GM21717 (cell line): ENCODE measurements at regions not wholly inside any gene's neighbourhood (a gene's known extent, or its start where the extent isn't known, plus 50 kb on each side); places are given as distances from the start of the nearest gene placed in this dataset.
"Not testable (repeated sequence)": the region's sequence is repeated elsewhere in the genome, so short reads cannot be mapped to it uniquely, and the experiment has no call there.

Experiments
- ATAC-seq: cut with Tn5 transposase; IDR thresholded peaks from one replicate; pipeline ENCODE4 v1.9.1; 2021; ENCODE audit warnings: mild to moderate bottlenecking, moderate library complexity; ENCODE audit not compliant: unreplicated experiment

DNA sequence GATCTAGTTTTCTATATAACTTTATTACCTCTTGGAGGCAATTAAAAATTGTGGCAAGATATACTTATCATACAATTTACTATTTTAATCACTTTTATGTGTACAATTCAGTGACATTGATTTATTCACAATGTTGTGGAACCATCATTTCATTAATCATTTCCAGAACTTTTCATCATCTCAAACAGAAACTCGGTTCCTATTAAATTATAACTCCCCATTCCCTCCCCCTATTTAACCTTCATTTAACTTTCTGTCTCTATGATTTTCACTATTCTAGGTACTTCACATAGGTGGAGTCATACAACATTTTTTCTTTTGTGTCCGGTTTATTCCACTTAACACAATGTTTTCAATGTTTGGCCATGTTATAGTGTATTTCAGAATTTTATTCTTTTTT, 252.8 kb downstream of the REEP3 start:
- no peak for ATAC-seq

DNA sequence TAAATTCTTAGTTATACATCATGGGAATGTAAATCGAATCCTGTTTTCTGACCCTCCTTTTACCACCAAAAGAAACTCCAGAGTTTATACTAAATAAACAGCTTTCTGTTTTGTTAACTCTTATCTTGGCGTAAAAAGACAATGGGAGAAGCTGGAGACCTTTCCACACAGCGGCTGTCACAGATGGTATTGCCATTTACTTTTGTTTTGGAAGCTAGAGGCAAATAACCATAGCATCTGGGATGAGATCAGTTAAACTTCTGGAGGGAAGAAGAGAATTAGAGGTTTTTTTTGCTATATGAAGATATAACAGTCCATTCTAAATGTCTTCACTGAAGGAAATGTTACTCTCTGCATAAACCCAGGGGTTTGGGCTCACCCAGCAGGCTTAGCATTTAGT, 258.9 kb downstream of the REEP3 start:
- ATAC-seq = no peak

- ATAC-seq = no peak
Measured at GRCh38 chr10:63781226-63781625, 260.0 kb downstream of the REEP3 start.

GRCh38 chr10:63783882-63784281, 262.7 kb downstream of the REEP3 start:
- no peak for ATAC-seq

- no peak for ATAC-seq
Measured at GRCh38 chr10:63788152-63788821, 267.1 kb downstream of the REEP3 start.

- ATAC-seq = no peak
Measured at GRCh38 chr10:63795094-63795860, 274.1 kb downstream of the REEP3 start.

- no peak for ATAC-seq
Measured at GRCh38 chr10:63798599-63799498, 277.6 kb downstream of the REEP3 start.

GRCh38 chr10:63799521-63800300, 278.5 kb downstream of the REEP3 start:
- ATAC-seq = no peak

GRCh38 chr10:63801166-63801565, 280.0 kb downstream of the REEP3 start:
- no peak for ATAC-seq

DNA sequence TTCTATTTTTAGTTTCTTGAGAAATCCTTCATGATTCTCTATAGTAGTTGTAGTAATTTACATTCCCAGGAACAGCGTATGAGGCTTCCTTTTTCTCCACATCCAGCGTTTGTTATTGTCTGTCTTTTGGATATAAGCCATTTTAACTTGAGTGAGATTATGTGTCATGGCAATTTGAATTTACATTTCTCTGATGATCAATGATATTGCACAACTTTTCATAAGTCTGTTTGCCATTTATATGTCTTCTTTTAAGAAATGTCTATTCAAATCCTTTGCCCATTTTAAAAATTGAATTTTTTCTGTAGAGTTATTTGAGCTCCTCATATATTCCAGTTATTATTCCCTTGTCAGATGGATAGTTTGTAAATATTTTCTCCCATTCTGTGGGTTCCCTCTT, 285.1 kb downstream of the REEP3 start:
- no peak for ATAC-seq

DNA sequence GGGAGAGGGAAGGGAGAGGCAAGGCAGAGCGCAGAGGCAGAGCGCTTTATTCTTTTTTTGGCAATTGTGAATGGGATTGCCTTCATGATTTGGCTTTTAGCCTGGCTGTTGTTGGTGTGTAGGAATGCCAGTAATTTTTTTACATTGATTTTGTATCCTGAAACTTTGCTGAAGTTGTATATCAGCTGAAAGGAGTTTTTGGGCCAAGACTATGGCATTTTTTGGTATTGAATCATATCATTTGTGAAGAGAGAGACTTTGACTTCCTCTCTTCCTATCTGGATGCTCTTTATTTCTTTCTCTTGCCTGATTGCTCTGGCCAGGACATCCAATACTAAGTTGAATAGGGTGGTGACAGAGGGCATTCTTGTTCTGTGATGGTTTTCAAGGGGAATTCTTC, 291.3 kb downstream of the REEP3 start:
- no peak for ATAC-seq

DNA sequence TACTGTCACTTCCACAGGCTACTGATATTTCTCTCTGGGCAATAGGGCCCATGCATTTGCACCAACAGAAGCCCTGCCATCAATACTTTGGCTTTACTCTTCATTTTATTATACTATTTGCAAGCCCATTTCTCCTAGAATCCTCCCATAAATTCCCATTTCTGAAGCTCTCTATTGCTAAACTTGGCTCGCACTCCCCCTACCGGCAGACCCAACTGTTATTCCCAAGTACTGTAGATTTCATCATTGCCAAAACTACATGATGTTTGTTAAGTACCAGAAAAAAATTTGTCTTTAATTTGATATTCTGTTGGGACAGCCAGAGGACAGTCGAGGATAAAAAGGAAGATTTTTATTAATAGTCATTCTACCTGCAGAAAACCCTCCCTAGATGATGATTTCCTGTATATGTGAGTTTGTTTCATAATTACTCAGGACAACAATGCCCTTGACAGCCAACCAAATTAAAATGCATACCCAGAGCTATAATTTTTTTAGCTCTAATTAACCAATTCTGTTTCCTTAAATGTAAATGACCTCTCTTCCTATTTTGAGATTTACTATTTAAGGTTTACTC, 298.6 kb downstream of the REEP3 start:
- ATAC-seq = no peak

- no peak for ATAC-seq
Measured at GRCh38 chr10:63822496-63822895, 301.3 kb downstream of the REEP3 start.

- no peak for ATAC-seq
Measured at GRCh38 chr10:63825111-63825510, 303.9 kb downstream of the REEP3 start.

DNA sequence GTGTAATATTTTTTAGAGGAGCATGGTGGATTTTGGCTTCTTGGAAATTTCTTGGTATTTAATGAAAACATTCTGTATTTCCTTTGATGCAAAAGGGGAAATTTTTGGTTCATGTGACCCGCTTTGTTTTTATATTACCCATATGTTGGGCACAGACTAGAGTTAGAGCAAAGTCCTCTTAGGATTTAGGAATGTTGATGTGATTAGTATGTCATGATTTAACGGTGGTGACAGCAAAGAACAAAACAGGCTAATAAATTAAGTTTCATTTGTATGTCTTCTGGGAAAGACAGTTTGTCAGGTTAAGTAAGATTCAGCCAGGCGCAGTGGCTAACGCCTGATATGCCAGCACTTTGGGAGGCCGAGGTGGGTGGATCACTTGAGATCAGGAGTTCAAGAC, 304.6 kb downstream of the REEP3 start:
- ATAC-seq = no peak

- not testable (repeated sequence) for ATAC-seq
Measured at GRCh38 chr10:63827018-63827417, 305.8 kb downstream of the REEP3 start.

DNA sequence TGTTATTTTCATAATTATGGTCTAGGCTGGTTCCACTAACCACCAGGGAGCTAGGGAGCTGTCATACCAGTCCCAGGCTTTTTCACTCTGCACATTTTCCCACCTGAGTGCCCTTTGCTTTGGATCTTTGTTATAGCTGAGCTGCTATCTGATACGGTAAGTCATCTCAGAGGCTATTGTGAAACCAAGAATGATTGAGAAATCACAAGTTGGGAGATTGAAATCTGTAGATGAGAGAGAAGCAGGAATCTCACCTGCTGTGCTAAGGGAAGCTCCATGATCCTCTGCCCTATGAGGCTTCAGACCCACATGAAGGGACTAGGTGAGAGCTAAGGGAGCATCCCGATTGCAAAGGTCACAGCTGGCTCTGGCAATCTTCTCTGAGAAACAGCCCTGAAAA, 307.8 kb downstream of the REEP3 start:
- no peak for ATAC-seq

DNA sequence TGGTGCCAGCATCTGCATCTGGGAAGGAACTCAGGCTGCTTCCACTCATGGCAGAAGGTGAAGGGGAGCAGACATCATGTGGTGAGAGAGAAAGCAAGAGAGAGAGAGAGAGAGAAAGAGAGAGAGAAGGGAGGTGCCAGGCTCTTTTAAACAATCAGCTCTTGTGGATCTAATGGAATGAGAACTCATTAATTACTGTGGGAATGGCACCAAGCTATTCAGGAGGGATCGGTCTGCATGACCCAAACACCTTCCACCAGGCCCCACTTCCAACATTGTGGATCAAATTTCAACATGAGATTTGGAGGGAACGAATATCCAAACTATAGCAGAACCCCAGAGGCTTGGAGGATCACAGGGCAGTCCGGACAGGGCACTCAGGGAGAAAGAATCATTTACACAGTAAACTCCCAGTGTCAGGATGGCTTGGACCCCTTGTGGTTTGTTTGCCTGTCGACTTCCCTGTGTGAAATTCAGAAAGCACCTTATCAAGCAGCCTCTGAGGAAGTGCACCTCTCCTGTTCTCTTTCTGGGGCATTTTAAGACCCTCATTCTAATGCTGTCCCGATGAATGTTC, 308.5 kb downstream of the REEP3 start:
- ATAC-seq = no peak

DNA sequence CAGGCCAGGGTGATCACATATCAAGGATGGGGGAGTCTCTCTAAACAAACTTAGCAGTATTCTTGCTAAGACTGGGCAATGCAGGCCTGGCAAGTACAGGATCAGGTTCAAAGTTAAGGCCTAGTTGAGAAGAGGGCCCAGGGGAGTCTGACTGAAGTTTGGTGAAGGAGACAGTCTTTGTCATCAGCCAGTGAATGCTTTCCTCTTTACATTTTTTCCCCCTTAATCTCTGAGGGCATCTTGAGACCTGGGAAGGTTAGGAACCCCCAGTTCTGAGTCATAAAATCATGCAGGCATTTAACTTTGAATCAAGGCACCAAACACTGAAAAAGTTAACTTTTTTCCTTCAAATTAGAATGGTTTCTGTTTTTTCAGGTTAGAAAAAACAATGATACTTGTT, 311.5 kb downstream of the REEP3 start:
- no peak for ATAC-seq

GRCh38 chr10:63833411-63834060, 312.3 kb downstream of the REEP3 start:
- ATAC-seq = no peak
